PC-9 (cell line): ENCODE measurements at regions not wholly inside any gene's neighbourhood (a gene's known extent, or its start where the extent isn't known, plus 50 kb on each side); places are given as distances from the start of the nearest gene placed in this dataset.

Source experiments
- BruUV-seq: library from RNA; stranded (reverse); fragments of 400-500 nt; replicated peaks from 2 replicates; lab custom pipeline; 2021; lab: Mats Ljungman, UMichigan
- CTCF ChIA-PET: fragments of 300-600 bp; sonication (Branson Sonifier 250); formaldehyde crosslinking; loops from one replicate; lab custom pipeline; 2022; ENCODE audit warnings: antibody characterized with exemption; lab: Charles Lee
- POLR2A ChIA-PET: fragments of 300-600 bp; sonication (Branson Sonifier 250); formaldehyde crosslinking; loops from one replicate; lab custom pipeline; 2022; ENCODE audit warnings: antibody characterized with exemption; ENCODE audit not compliant: unreplicated experiment; lab: Charles Lee
- DNase-seq, 2 experiments: peaks; one replicate each; pipeline versions ENCODE4 v3.0.0 to v3.0.0-alpha.2; 2015 to 2022; ENCODE audit warnings: mixed read lengths in 1 of 2
- H2AFZ ChIP-seq: fragments of 200-600 bp; sonication (generic); 2 replicates; pipeline ENCODE4 v1.8.1; 2017; ENCODE audit warnings: antibody characterized with exemption
- H3F3A ChIP-seq: fragments of 200-600 bp; sonication (generic); 2 replicates; pipeline ENCODE4 v1.8.1; 2017; ENCODE audit warnings: antibody characterized with exemption, mild to moderate bottlenecking, low read depth; ENCODE audit not compliant: insufficient read depth
- H3K27ac ChIP-seq: fragments of 200-600 bp; sonication (generic); 2 replicates; pipeline ENCODE4 v1.6.1; 2016; ENCODE audit warnings: mixed run types
- H3K27me3 ChIP-seq: fragments of 200-600 bp; sonication (generic); 2 replicates; pipeline ENCODE4 v1.6.1; 2016; ENCODE audit warnings: low read depth, mixed run types; ENCODE audit not compliant: insufficient read depth
- H3K36me3 ChIP-seq: fragments of 200-600 bp; sonication (generic); 2 replicates; pipeline ENCODE4 v1.6.1; 2016; ENCODE audit warnings: low read depth, mixed run types
- H3K4me1 ChIP-seq: fragments of 200-600 bp; sonication (generic); replicated peaks from 2 replicates; pipeline ENCODE4 v1.6.1; 2016; ENCODE audit warnings: mixed run types; ENCODE audit not compliant: insufficient read depth
- H3K4me2 ChIP-seq: fragments of 200-600 bp; sonication (generic); 2 replicates; pipeline ENCODE4 v1.6.1; 2017; ENCODE audit warnings: mixed run types
- H3K4me3 ChIP-seq: fragments of 200-600 bp; sonication (generic); 2 replicates; pipeline ENCODE4 v1.6.1; 2016; ENCODE audit warnings: mixed run types
- H3K79me2 ChIP-seq: fragments of 200-600 bp; sonication (generic); 2 replicates; pipeline ENCODE4 v1.6.1; 2017; ENCODE audit warnings: low read depth, mixed run types
- H3K9me2 ChIP-seq: fragments of 200-600 bp; sonication (generic); 2 replicates; pipeline ENCODE4 v1.8.1; 2017; ENCODE audit warnings: mild to moderate bottlenecking; ENCODE audit not compliant: insufficient read depth
- H3K9me3 ChIP-seq: fragments of 200-600 bp; sonication (generic); 2 replicates; pipeline ENCODE4 v1.8.1; 2016; ENCODE audit warnings: low read depth; ENCODE audit not compliant: insufficient read depth
- H4K20me1 ChIP-seq: fragments of 200-600 bp; sonication (generic); 2 replicates; pipeline ENCODE4 v1.8.1; 2017; ENCODE audit not compliant: insufficient read depth
- EZH2 ChIP-seq: fragments of 200-600 bp; sonication (generic); IDR thresholded peaks from 2 replicates; pipeline ENCODE4 v1.8.0; 2017; ENCODE audit warnings: antibody characterized with exemption, low read depth
- intact Hi-C: fragments of 100-400 bp; cut with micrococcal nuclease; formaldehyde crosslinking; loops from one replicate; pipeline ENCODE4 v1.10.0; 2022; ENCODE audit not compliant: unreplicated experiment
- TF ChIP-seq, protein P1 (sequence below): fragments of 200-600 bp; sonication (generic); conservative IDR thresholded peaks from 2 replicates; pipeline ENCODE4 v1.6.1; 2017; ENCODE audit warnings: mixed run types, antibody characterized with exemption, mild to moderate bottlenecking, moderate library complexity

DNA sequence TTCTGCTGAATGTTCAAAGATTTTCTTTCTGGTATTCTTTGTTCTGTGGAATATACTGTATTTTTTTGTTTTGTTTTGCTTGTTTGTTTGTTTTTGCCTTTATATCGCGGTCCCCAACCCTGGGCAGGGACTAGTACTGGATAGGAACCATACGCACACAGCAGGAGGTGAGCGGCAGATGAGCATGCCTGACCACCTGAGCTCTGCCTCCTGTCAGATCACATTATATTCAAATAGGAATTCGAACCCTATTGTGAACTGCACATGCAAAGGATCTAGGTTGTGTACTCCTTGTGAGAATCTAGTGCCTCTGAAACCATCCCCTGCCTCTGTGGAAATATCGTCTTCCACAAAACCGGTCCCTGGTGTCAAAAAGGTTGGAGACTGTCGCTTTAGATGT is 83.3 kb upstream of the ANO3 start:
- H3K4me3 ChIP-seq, result no peak overlapping the region
- ChIA-PET CTCF (no interaction called here), POLR2A (no interaction called here)
- DNase-seq, result no peak
- H3K27ac ChIP-seq, result no peak overlapping the region
- no peaks in the 10 kb centered on the region for H3F3A ChIP-seq
- intact Hi-C loops, result no loop called here
- no peak overlapping the region for H3K4me2 ChIP-seq
- H3K9me2 ChIP-seq, result no peaks in the 10 kb centered on the region
- no peaks in the 10 kb centered on the region for H4K20me1 ChIP-seq
- H3K36me3 ChIP-seq, result no peaks in the 10 kb centered on the region
- 0 out of 2 replicates have a peak, but pooled peaks cover 2% of the 10 kb centered on the region for H3K27me3 ChIP-seq
- no peaks in the 10 kb centered on the region for H3K79me2 ChIP-seq
- H2AFZ ChIP-seq, result no peak overlapping the region
- no peak for TF ChIP-seq EZH2
- TF ChIP-seq, protein P1, sequence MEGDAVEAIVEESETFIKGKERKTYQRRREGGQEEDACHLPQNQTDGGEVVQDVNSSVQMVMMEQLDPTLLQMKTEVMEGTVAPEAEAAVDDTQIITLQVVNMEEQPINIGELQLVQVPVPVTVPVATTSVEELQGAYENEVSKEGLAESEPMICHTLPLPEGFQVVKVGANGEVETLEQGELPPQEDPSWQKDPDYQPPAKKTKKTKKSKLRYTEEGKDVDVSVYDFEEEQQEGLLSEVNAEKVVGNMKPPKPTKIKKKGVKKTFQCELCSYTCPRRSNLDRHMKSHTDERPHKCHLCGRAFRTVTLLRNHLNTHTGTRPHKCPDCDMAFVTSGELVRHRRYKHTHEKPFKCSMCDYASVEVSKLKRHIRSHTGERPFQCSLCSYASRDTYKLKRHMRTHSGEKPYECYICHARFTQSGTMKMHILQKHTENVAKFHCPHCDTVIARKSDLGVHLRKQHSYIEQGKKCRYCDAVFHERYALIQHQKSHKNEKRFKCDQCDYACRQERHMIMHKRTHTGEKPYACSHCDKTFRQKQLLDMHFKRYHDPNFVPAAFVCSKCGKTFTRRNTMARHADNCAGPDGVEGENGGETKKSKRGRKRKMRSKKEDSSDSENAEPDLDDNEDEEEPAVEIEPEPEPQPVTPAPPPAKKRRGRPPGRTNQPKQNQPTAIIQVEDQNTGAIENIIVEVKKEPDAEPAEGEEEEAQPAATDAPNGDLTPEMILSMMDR, result no peak
- no peaks in the 10 kb centered on the region for H3K4me1 ChIP-seq
- no TSS peak for BruUV-seq
- no peaks in the 10 kb centered on the region for H3K9me3 ChIP-seq

DNA sequence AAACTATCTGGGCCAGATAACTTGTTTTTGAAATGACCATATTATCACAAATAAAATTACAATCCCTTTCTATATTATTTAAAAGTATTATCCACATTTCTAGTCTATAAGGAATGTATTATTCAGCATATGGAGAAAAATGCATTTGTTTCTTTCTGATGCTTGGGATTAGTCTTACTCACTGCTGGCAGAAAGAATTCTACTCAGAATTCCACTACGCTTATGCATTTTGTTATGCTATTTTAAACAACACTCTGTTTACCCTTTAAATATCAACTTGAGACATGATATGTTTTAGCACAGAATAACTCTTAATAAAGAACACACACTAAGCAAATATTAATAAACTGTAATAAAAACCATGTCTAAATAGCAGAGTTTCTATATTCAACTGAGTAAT is 77.6 kb upstream of the ANO3 start:
- CTCF ChIA-PET, result no interaction called here

DNA sequence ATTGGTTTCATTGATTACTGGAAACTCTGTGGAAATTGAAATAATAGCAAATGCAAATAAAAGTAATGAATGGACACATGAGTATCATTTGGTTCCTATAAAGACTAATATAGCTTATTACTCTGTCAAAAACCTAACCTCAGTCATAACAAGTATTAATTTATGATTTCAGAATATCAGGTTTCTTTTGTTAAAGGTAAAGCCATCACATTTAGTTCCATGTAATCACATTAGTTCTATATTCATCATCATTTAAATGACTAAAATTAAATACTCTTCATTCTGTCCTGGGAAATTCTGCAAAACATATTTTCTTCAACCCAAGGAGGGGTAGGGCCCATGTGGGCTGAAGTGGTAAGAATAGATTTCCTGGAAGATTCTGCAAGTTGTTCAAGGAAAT is 68.2 kb upstream of the ANO3 start:
- H3K9me3 ChIP-seq, result no peaks in the 10 kb centered on the region
- CTCF ChIA-PET, result no interaction called here
- TF ChIP-seq, protein P1, result no peak
- TF ChIP-seq EZH2, result no peak

More for the DNA sequence above, 77.6 kb upstream of the ANO3 start:
- no peak for DNase-seq
- no peak for TF ChIP-seq EZH2
- TF ChIP-seq, protein P1, result no peak
- no peaks in the 10 kb centered on the region for H3K36me3 ChIP-seq
- intact Hi-C loops, result no loop called here
- H3K9me2 ChIP-seq, result no peaks in the 10 kb centered on the region
- no peaks in the 10 kb centered on the region for H3K4me1 ChIP-seq
- H3K27me3 ChIP-seq, result 0 out of 2 replicates have a peak, but pooled peaks cover 2% of the 10 kb centered on the region
- no peak overlapping the region for H3K27ac ChIP-seq
- no peaks in the 10 kb centered on the region for H4K20me1 ChIP-seq
- H3F3A ChIP-seq, result no peaks in the 10 kb centered on the region
- POLR2A ChIA-PET, result no interaction called here
- no peak overlapping the region for H2AFZ ChIP-seq
- no TSS peak for BruUV-seq
- no peaks in the 10 kb centered on the region for H3K9me3 ChIP-seq
- H3K4me3 ChIP-seq, result no peak overlapping the region
- no peaks in the 10 kb centered on the region for H3K79me2 ChIP-seq
- no peak overlapping the region for H3K4me2 ChIP-seq

More for the DNA sequence above, 68.2 kb upstream of the ANO3 start:
- no peak overlapping the region for H2AFZ ChIP-seq
- H3K27ac ChIP-seq, result no peak overlapping the region
- no peaks in the 10 kb centered on the region for H3K27me3 ChIP-seq
- intact Hi-C loops, result no loop called here
- H3K79me2 ChIP-seq, result no peaks in the 10 kb centered on the region
- H3K4me2 ChIP-seq, result no peak overlapping the region
- no peaks in the 10 kb centered on the region for H4K20me1 ChIP-seq
- POLR2A ChIA-PET, result no interaction called here
- no peaks in the 10 kb centered on the region for H3K4me1 ChIP-seq
- H3K4me3 ChIP-seq, result no peak overlapping the region
- no peak for DNase-seq
- H3K9me2 ChIP-seq, result no peaks in the 10 kb centered on the region
- no peaks in the 10 kb centered on the region for H3F3A ChIP-seq
- no peaks in the 10 kb centered on the region for H3K36me3 ChIP-seq
- no TSS peak for BruUV-seq
